ENCODE measurements at regions not wholly inside any gene's neighbourhood (a gene's known extent, or its start where the extent isn't known, plus 50 kb on each side); places are given as distances from the start of the nearest gene placed in this dataset.

GRCh38 chr2:194954218-194954617, 702.8 kb upstream of the SLC39A10 start:
- Histone ChIP-seq H3K27ac (no peak overlapping the region), H3K27me3 (no peaks in the 10 kb centered on the region), H3K9me3 (no peaks in the 10 kb centered on the region)

GRCh38 chr2:194946826-194947225, 710.2 kb upstream of the SLC39A10 start:
- WGBS, 2 donors = 63 to 72% methylated on average over 1 of the region's 1 CpG
- intact Hi-C loops (cut with DNase I) = no loop called here

More at GRCh38 chr2:194954218-194954617, 702.8 kb upstream of the SLC39A10 start:
- H3K4me3 ChIP-seq (replicated peaks in 1 of 3) = no peak overlapping the region
- DNase-seq = no peak
- TF ChIP-seq POLR2A (IDR thresholded peaks at IDR 0.05) (no peak), CTCF (IDR thresholded peaks at IDR 0.05) (no peak)
- no peaks in the 10 kb centered on the region for H3K4me1 ChIP-seq
- no peaks in the 10 kb centered on the region for H3K36me3 ChIP-seq
- 65 to 76% methylated on average over 2 of the region's 2 CpGs for WGBS, 2 donors
- intact Hi-C loops (cut with DNase I) = no loop called here

GRCh38 chr2:194938066-194938465, 719.0 kb upstream of the SLC39A10 start:
- intact Hi-C loops (cut with DNase I) = no loop called here
- no peak for TF ChIP-seq CTCF (IDR thresholded peaks at IDR 0.05)
- TF ChIP-seq POLR2A (IDR thresholded peaks at IDR 0.05) = no peak
- H3K4me1 ChIP-seq = no peaks in the 10 kb centered on the region
- no peak overlapping the region for H3K27ac ChIP-seq
- no peaks in the 10 kb centered on the region for H3K36me3 ChIP-seq
- no peaks in the 10 kb centered on the region for H3K9me3 ChIP-seq
- DNase-seq = no peak
- no peak overlapping the region for H3K4me3 ChIP-seq (replicated peaks in 1 of 3)
- 81 to 83% methylated on average over 2 of the region's 2 CpGs for WGBS, 2 donors
- no peaks in the 10 kb centered on the region for H3K27me3 ChIP-seq

More at GRCh38 chr2:194946826-194947225, 710.2 kb upstream of the SLC39A10 start:
- no peak for DNase-seq
- Histone ChIP-seq H3K27ac (no peak overlapping the region), H3K4me3 (replicated peaks in 1 of 3) (no peak overlapping the region), H3K4me1 (no peaks in the 10 kb centered on the region), H3K27me3 (no peaks in the 10 kb centered on the region), H3K36me3 (no peaks in the 10 kb centered on the region), H3K9me3 (no peaks in the 10 kb centered on the region)
- no peak for TF ChIP-seq POLR2A (IDR thresholded peaks at IDR 0.05)
- no peak for TF ChIP-seq CTCF (IDR thresholded peaks at IDR 0.05)

GRCh38 chr2:194927489-194927888, 729.5 kb upstream of the SLC39A10 start:
- Histone ChIP-seq H3K36me3 (no peaks in the 10 kb centered on the region), H3K27me3 (no peaks in the 10 kb centered on the region), H3K9me3 (no peaks in the 10 kb centered on the region), H3K4me1 (no peaks in the 10 kb centered on the region), H3K4me3 (replicated peaks in 1 of 3) (no peak overlapping the region), H3K27ac (no peak overlapping the region)
- DNase-seq = no peak
- intact Hi-C loops (cut with DNase I) = no loop called here
- 90% methylated on average over 7 of the region's 7 CpGs for WGBS, 2 donors
- TF ChIP-seq POLR2A (IDR thresholded peaks at IDR 0.05) (no peak), CTCF (IDR thresholded peaks at IDR 0.05) (no peak)

GRCh38 chr2:194926873-194927272, 730.2 kb upstream of the SLC39A10 start:
- H3K4me1 ChIP-seq = no peaks in the 10 kb centered on the region
- H3K27ac ChIP-seq = no peak overlapping the region
- no peak for DNase-seq
- 65 to 75% methylated on average over 1 of the region's 1 CpG for WGBS, 2 donors
- H3K27me3 ChIP-seq = no peaks in the 10 kb centered on the region
- no peaks in the 10 kb centered on the region for H3K36me3 ChIP-seq
- H3K9me3 ChIP-seq = no peaks in the 10 kb centered on the region
- TF ChIP-seq CTCF (IDR thresholded peaks at IDR 0.05) = no peak
- no peak for TF ChIP-seq POLR2A (IDR thresholded peaks at IDR 0.05)
- no peak overlapping the region for H3K4me3 ChIP-seq (replicated peaks in 1 of 3)
- intact Hi-C loops (cut with DNase I) = no loop called here
